Mesothelial cell of epicardium (in vitro differentiated cells): ENCODE measurements at regions not wholly inside any gene's neighbourhood (a gene's known extent, or its start where the extent isn't known, plus 50 kb on each side); places are given as distances from the start of the nearest gene placed in this dataset.

ENCODE experiments used
- DNase-seq, 2 experiments: peaks; one replicate each; pipeline ENCODE4 v3.0.0; 2021; ENCODE audit warnings: low spot score in 2 of 2; ENCODE audit not compliant: unreplicated experiment in 2 of 2
- H3K27ac Mint-ChIP-seq: 2 replicates; pipeline ENCODE4 v1.8.0; 2021; ENCODE audit warnings: mixed read lengths
- H3K27me3 Mint-ChIP-seq: 2 replicates; pipeline ENCODE4 v1.8.0; 2021; ENCODE audit warnings: low read depth, mixed read lengths
- H3K36me3 Mint-ChIP-seq: 2 replicates; pipeline ENCODE4 v1.8.0; 2021; ENCODE audit warnings: mixed read lengths
- H3K4me1 Mint-ChIP-seq: 2 replicates; pipeline ENCODE4 v1.8.0; 2021; ENCODE audit warnings: mixed read lengths
- H3K4me3 Mint-ChIP-seq: 2 replicates; pipeline ENCODE4 v1.8.0; 2021; ENCODE audit warnings: mild to moderate bottlenecking, moderate library complexity, mixed read lengths
- H3K9me3 Mint-ChIP-seq: 2 replicates; pipeline ENCODE4 v1.8.0; 2021; ENCODE audit warnings: mixed read lengths
- CTCF ChIP-seq: fragments of 200-600 bp; sonication (generic); IDR thresholded peaks from one replicate; pipeline ENCODE4 v1.5.0; 2021; ENCODE audit warnings: antibody characterized with exemption; ENCODE audit not compliant: unreplicated experiment

GRCh38 chr14:87600240-87600639 is 392.7 kb downstream of the GALC start:
- H3K36me3 Mint-ChIP-seq: no peaks in the 10 kb centered on the region
- DNase-seq: no peak
- no peaks in the 10 kb centered on the region for H3K4me1 Mint-ChIP-seq
- no peak overlapping the region for H3K4me3 Mint-ChIP-seq
- H3K27ac Mint-ChIP-seq: no peak overlapping the region
- H3K9me3 Mint-ChIP-seq: peaks cover 46% of the 10 kb centered on the region
- TF ChIP-seq CTCF: no peak
- no peaks in the 10 kb centered on the region for H3K27me3 Mint-ChIP-seq

GRCh38 chr14:87581298-87581697 is 411.7 kb downstream of the GALC start:
- no peaks in the 10 kb centered on the region for H3K36me3 Mint-ChIP-seq
- H3K4me3 Mint-ChIP-seq: no peak overlapping the region
- H3K27me3 Mint-ChIP-seq: peaks cover 2% of the 10 kb centered on the region
- no peak for DNase-seq
- H3K27ac Mint-ChIP-seq: no peak overlapping the region
- TF ChIP-seq CTCF: no peak
- no peaks in the 10 kb centered on the region for H3K9me3 Mint-ChIP-seq
- no peaks in the 10 kb centered on the region for H3K4me1 Mint-ChIP-seq

- no peaks in the 10 kb centered on the region for H3K9me3 Mint-ChIP-seq
- no peak for TF ChIP-seq CTCF
- no peaks in the 10 kb centered on the region for H3K4me1 Mint-ChIP-seq
- DNase-seq: no peak
- no peak overlapping the region for H3K27ac Mint-ChIP-seq
- no peaks in the 10 kb centered on the region for H3K36me3 Mint-ChIP-seq
- H3K4me3 Mint-ChIP-seq: no peak overlapping the region
- peaks cover 2% of the 10 kb centered on the region for H3K27me3 Mint-ChIP-seq
These were observed 413.9 kb downstream of the GALC start for GRCh38 chr14:87579036-87579435.

- H3K27me3 Mint-ChIP-seq: peaks cover 2% of the 10 kb centered on the region
- H3K27ac Mint-ChIP-seq: no peak overlapping the region
- TF ChIP-seq CTCF: no peak
- no peak for DNase-seq
- H3K4me1 Mint-ChIP-seq: no peaks in the 10 kb centered on the region
- H3K9me3 Mint-ChIP-seq: no peaks in the 10 kb centered on the region
- H3K36me3 Mint-ChIP-seq: no peaks in the 10 kb centered on the region
- H3K4me3 Mint-ChIP-seq: no peak overlapping the region
These were observed 417.6 kb downstream of the GALC start for GRCh38 chr14:87575378-87575777.

GRCh38 chr14:87573591-87573990 is 419.4 kb downstream of the GALC start:
- Mint-ChIP-seq H3K4me1 (no peaks in the 10 kb centered on the region), H3K4me3 (no peak overlapping the region), H3K27me3 (no peaks in the 10 kb centered on the region), H3K9me3 (no peaks in the 10 kb centered on the region), H3K36me3 (no peaks in the 10 kb centered on the region), H3K27ac (no peak overlapping the region)
- DNase-seq: no peak
- no peak for TF ChIP-seq CTCF

- no peak for DNase-seq
- TF ChIP-seq CTCF: no peak
- peaks cover 15% of the 10 kb centered on the region for H3K9me3 Mint-ChIP-seq
These were observed 425.2 kb downstream of the GALC start for GRCh38 chr14:87567618-87568295.

More at GRCh38 chr14:87567618-87568295, 425.2 kb downstream of the GALC start:
- Mint-ChIP-seq H3K27me3 (no peaks in the 10 kb centered on the region), H3K27ac (no peak overlapping the region), H3K4me3 (no peak overlapping the region), H3K36me3 (peaks cover under 1% of the 10 kb centered on the region), H3K4me1 (peaks cover 8% of the 10 kb centered on the region)
